Stimulated activated CD8-positive, alpha-beta memory T cell treated with anti-CD3 and anti-CD28 coated beads, Interleukin-7, amount 100 ng/mL, for 24 hours (primary cell): ENCODE measurements at regions not wholly inside any gene's neighbourhood (a gene's known extent, or its start where the extent isn't known, plus 50 kb on each side); places are given as distances from the start of the nearest gene placed in this dataset.

Source experiments
- DNase-seq: peaks from one replicate; pipeline ENCODE4 v3.0.0-alpha.2; 2020; ENCODE audit warnings: low read depth

- no peak for DNase-seq
These were observed 242.1 kb downstream of the HACE1 start for GRCh38 chr6:104617591-104617990.

GRCh38 chr6:104614394-104614793 lies 245.3 kb downstream of the HACE1 start:
- DNase-seq: no peak

- DNase-seq: no peak
These were observed 246.2 kb downstream of the HACE1 start for GRCh38 chr6:104613416-104614001.

- DNase-seq: no peak
These were observed 247.2 kb downstream of the HACE1 start for GRCh38 chr6:104612541-104612940.

GRCh38 chr6:104608101-104608500 lies 251.6 kb downstream of the HACE1 start:
- no peak for DNase-seq

GRCh38 chr6:104607501-104607900 lies 252.2 kb downstream of the HACE1 start:
- DNase-seq: no peak

GRCh38 chr6:104606361-104606760 lies 253.4 kb downstream of the HACE1 start:
- no peak for DNase-seq

GRCh38 chr6:104604685-104605084 lies 255.0 kb downstream of the HACE1 start:
- DNase-seq: no peak

GRCh38 chr6:104603108-104603745 lies 256.5 kb downstream of the HACE1 start:
- no peak for DNase-seq

- DNase-seq: no peak
These were observed 258.0 kb downstream of the HACE1 start for GRCh38 chr6:104601721-104602120.

GRCh38 chr6:104601131-104601651 lies 258.5 kb downstream of the HACE1 start:
- no peak for DNase-seq

GRCh38 chr6:104600639-104600931 lies 259.1 kb downstream of the HACE1 start:
- no peak for DNase-seq

GRCh38 chr6:104599821-104600638 lies 259.7 kb downstream of the HACE1 start:
- no peak for DNase-seq

GRCh38 chr6:104597541-104598050 lies 262.1 kb downstream of the HACE1 start:
- DNase-seq: no peak

GRCh38 chr6:104596091-104596490 lies 263.6 kb downstream of the HACE1 start:
- no peak for DNase-seq

- DNase-seq: no peak
These were observed 264.4 kb downstream of the HACE1 start for GRCh38 chr6:104595311-104595820.

GRCh38 chr6:104591573-104592334 lies 268.0 kb downstream of the HACE1 start:
- DNase-seq: no peak

- no peak for DNase-seq
These were observed 269.8 kb downstream of the HACE1 start for GRCh38 chr6:104589940-104590339.

- DNase-seq: no peak
These were observed 274.1 kb downstream of the HACE1 start for GRCh38 chr6:104585646-104586045.

- DNase-seq: no peak
These were observed 279.3 kb downstream of the HACE1 start for GRCh38 chr6:104580452-104580851.

- no peak for DNase-seq
These were observed 280.3 kb downstream of the HACE1 start for GRCh38 chr6:104579310-104579863.

GRCh38 chr6:104575536-104575935 lies 284.2 kb downstream of the HACE1 start:
- DNase-seq: no peak
